ENCODE measurements at regions not wholly inside any gene's neighbourhood (a gene's known extent, or its start where the extent isn't known, plus 50 kb on each side); places are given as distances from the start of the nearest gene placed in this dataset.

DNA sequence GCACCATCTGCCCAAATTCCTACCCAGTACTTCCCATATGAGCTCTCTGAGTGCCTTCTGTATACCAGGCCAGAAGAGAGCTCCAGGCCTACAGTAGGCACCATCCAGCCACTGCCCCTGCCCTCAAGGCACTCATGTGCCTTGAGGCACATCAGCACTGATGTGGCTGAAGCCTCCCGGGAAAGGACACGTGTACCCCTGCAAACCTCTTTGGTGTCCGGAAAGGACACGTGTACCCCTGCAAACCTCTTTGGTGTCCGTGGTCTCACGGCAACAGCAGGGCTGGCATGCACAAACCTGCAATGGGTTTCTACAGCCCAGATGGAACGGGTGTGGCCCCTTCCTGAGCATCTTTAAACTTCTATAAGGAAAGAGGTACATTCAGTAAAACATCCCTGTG, 209.4 kb upstream of the IGF1R start:
- no peaks in the 10 kb centered on the region for H3K9me3 Mint-ChIP-seq
- no peaks in the 10 kb centered on the region for H3K36me3 Mint-ChIP-seq (ENCODE audit: low read depth)
- H3K4me3 Mint-ChIP-seq, result no peak overlapping the region
- H3K27me3 Mint-ChIP-seq, result peaks cover 7% of the 10 kb centered on the region
- no peaks in the 10 kb centered on the region for H3K4me1 Mint-ChIP-seq (ENCODE audit: low read depth)
- H3K27ac Mint-ChIP-seq, result no peak overlapping the region

GRCh38 chr15:98439523-98439942, 208.8 kb upstream of the IGF1R start:
- H3K36me3 Mint-ChIP-seq (ENCODE audit: low read depth), result no peaks in the 10 kb centered on the region
- H3K9me3 Mint-ChIP-seq, result no peaks in the 10 kb centered on the region
- H3K4me3 Mint-ChIP-seq, result no peak overlapping the region
- H3K4me1 Mint-ChIP-seq (ENCODE audit: low read depth), result no peaks in the 10 kb centered on the region
- H3K27me3 Mint-ChIP-seq, result peaks cover 11% of the 10 kb centered on the region
- no peak overlapping the region for H3K27ac Mint-ChIP-seq

- H3K4me3 Mint-ChIP-seq, result no peak overlapping the region
- no peaks in the 10 kb centered on the region for H3K36me3 Mint-ChIP-seq (ENCODE audit: low read depth)
- no peaks in the 10 kb centered on the region for H3K4me1 Mint-ChIP-seq (ENCODE audit: low read depth)
- H3K27me3 Mint-ChIP-seq, result peaks cover 11% of the 10 kb centered on the region
- no peaks in the 10 kb centered on the region for H3K9me3 Mint-ChIP-seq
- no peak overlapping the region for H3K27ac Mint-ChIP-seq
Measured at GRCh38 chr15:98440917-98441316, 207.4 kb upstream of the IGF1R start.

- no peaks in the 10 kb centered on the region for H3K9me3 Mint-ChIP-seq
- no peaks in the 10 kb centered on the region for H3K36me3 Mint-ChIP-seq (ENCODE audit: low read depth)
- H3K4me1 Mint-ChIP-seq (ENCODE audit: low read depth), result no peaks in the 10 kb centered on the region
- H3K27me3 Mint-ChIP-seq, result peaks cover 11% of the 10 kb centered on the region
- H3K4me3 Mint-ChIP-seq, result no peak overlapping the region
- no peak overlapping the region for H3K27ac Mint-ChIP-seq
Measured at GRCh38 chr15:98441599-98441998, 206.7 kb upstream of the IGF1R start.

GRCh38 chr15:98442379-98442833, 205.9 kb upstream of the IGF1R start:
- H3K27me3 Mint-ChIP-seq, result peaks cover 11% of the 10 kb centered on the region
- no peak overlapping the region for H3K27ac Mint-ChIP-seq
- no peaks in the 10 kb centered on the region for H3K4me1 Mint-ChIP-seq (ENCODE audit: low read depth)
- no peaks in the 10 kb centered on the region for H3K9me3 Mint-ChIP-seq
- no peaks in the 10 kb centered on the region for H3K36me3 Mint-ChIP-seq (ENCODE audit: low read depth)
- H3K4me3 Mint-ChIP-seq, result no peak overlapping the region

DNA sequence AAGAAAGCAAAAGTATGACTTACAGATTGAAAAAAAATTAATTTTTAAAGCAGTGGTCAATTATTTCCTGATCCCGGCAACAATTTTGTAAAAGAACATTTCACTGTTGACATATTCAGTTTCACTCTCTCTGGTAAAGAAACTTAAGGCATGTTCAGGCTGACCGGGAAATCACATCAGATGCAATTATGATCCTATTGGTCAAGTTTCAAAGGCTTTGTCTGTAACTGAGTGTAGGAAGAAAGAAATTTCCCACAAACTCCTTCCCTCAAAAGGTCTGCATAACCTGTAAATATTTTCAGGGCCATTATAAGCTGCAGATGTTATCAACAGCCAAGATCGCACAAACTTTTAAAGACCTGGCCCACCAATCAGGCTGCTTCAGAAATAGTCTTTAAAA, 205.4 kb upstream of the IGF1R start:
- H3K9me3 Mint-ChIP-seq, result no peaks in the 10 kb centered on the region
- H3K27me3 Mint-ChIP-seq, result peaks cover 11% of the 10 kb centered on the region
- H3K4me3 Mint-ChIP-seq, result no peak overlapping the region
- no peak overlapping the region for H3K27ac Mint-ChIP-seq
- H3K36me3 Mint-ChIP-seq (ENCODE audit: low read depth), result no peaks in the 10 kb centered on the region
- H3K4me1 Mint-ChIP-seq (ENCODE audit: low read depth), result no peaks in the 10 kb centered on the region

DNA sequence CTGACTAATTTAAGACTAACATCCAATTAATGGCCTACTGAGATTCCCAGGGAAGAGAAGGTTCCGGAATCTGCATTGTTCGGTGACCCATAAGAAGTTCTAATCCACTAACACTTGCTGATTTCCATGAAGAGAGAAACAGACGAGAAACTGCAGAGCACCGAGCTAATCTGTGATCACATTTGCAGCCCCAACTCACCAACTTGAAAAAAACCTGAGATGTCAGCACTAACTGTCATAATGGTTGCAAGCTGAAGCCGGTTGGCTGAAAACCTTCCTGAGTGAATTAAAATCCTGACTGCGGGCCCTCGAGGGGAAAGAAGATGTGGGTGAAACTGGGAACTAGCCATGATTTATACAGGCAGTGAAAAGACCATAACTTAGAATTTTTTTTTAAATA, 204.8 kb upstream of the IGF1R start:
- H3K27ac Mint-ChIP-seq, result no peak overlapping the region
- no peaks in the 10 kb centered on the region for H3K4me1 Mint-ChIP-seq (ENCODE audit: low read depth)
- peaks cover 11% of the 10 kb centered on the region for H3K27me3 Mint-ChIP-seq
- H3K9me3 Mint-ChIP-seq, result no peaks in the 10 kb centered on the region
- H3K36me3 Mint-ChIP-seq (ENCODE audit: low read depth), result no peaks in the 10 kb centered on the region
- H3K4me3 Mint-ChIP-seq, result no peak overlapping the region

DNA sequence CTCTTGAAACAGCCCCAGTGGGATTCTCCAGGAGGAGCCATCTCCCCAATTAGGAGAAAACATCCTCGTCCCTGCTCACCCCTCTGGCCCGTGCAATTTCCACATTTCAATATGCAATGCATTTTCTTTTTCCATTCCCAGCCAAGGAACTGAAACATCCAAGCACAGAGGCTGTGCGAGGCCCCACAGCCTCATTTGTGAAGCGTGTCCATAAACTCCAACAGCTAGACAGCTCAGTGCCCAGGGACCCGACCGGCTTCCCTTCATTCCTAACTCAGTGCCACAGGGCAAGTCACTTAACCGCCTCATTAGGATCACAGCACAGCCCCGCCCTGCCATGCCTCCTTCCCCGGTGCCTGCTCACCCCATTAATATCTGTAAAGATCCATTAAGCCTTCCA, 204.2 kb upstream of the IGF1R start:
- no peaks in the 10 kb centered on the region for H3K36me3 Mint-ChIP-seq (ENCODE audit: low read depth)
- H3K9me3 Mint-ChIP-seq, result no peaks in the 10 kb centered on the region
- H3K27ac Mint-ChIP-seq, result no peak overlapping the region
- peaks cover 11% of the 10 kb centered on the region for H3K27me3 Mint-ChIP-seq
- no peak overlapping the region for H3K4me3 Mint-ChIP-seq
- no peaks in the 10 kb centered on the region for H3K4me1 Mint-ChIP-seq (ENCODE audit: low read depth)

DNA sequence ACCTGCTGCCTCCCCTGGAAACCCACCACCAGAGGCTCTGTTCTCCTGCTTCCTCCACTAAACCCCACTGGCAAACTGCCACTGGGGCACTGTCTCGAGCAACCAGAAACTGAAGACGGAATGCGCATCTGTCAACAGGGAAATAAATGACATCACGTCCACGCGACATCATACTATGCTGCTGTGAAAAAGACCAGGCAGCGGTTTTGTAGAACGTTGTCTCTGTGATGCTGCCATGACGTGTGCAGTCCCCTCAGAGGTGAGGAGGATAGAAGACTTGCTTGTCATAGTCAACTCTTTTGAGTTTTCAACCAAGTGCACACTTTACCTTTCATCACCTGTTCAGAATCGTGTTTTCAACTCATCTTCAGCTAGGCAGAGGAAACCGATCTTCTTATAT, 203.0 kb upstream of the IGF1R start:
- no peaks in the 10 kb centered on the region for H3K4me1 Mint-ChIP-seq (ENCODE audit: low read depth)
- no peak overlapping the region for H3K27ac Mint-ChIP-seq
- H3K27me3 Mint-ChIP-seq, result peaks cover 11% of the 10 kb centered on the region
- no peaks in the 10 kb centered on the region for H3K36me3 Mint-ChIP-seq (ENCODE audit: low read depth)
- H3K4me3 Mint-ChIP-seq, result no peak overlapping the region
- no peaks in the 10 kb centered on the region for H3K9me3 Mint-ChIP-seq

- Mint-ChIP-seq H3K27ac (no peak overlapping the region), H3K4me3 (no peak overlapping the region), H3K36me3 (ENCODE audit: low read depth) (no peaks in the 10 kb centered on the region), H3K27me3 (peaks cover 11% of the 10 kb centered on the region), H3K4me1 (ENCODE audit: low read depth) (no peaks in the 10 kb centered on the region), H3K9me3 (no peaks in the 10 kb centered on the region)
Measured at GRCh38 chr15:98446083-98446482, 202.3 kb upstream of the IGF1R start.

- Mint-ChIP-seq H3K27me3 (peaks cover 11% of the 10 kb centered on the region), H3K9me3 (no peaks in the 10 kb centered on the region), H3K4me1 (ENCODE audit: low read depth) (no peaks in the 10 kb centered on the region), H3K4me3 (no peak overlapping the region), H3K27ac (no peak overlapping the region), H3K36me3 (ENCODE audit: low read depth) (no peaks in the 10 kb centered on the region)
Measured at GRCh38 chr15:98447069-98447468, 201.3 kb upstream of the IGF1R start.

DNA sequence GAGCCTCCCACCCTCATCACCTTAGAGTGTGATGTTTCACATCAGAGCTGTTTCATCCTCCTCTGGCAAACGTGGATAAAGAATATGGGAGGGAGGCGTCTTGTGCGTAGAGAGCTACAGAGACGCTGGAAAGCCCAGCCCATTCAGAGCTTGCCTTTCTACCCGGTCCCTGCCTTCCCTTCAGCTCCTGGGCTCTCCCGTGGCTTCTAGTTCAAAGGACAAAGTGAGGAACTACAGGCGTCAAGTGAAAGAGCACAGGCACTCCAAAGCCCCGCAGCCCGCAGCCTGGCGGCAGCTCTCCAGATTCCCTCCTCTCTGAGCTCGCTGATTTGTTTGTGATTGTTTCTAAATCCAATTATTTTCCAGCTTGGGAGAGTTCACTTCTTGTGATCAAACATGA, 197.1 kb upstream of the IGF1R start:
- H3K36me3 Mint-ChIP-seq (ENCODE audit: low read depth), result no peaks in the 10 kb centered on the region
- no peak overlapping the region for H3K4me3 Mint-ChIP-seq
- H3K27me3 Mint-ChIP-seq, result no peaks in the 10 kb centered on the region
- H3K27ac Mint-ChIP-seq, result no peak overlapping the region
- no peaks in the 10 kb centered on the region for H3K9me3 Mint-ChIP-seq
- H3K4me1 Mint-ChIP-seq (ENCODE audit: low read depth), result no peaks in the 10 kb centered on the region

DNA sequence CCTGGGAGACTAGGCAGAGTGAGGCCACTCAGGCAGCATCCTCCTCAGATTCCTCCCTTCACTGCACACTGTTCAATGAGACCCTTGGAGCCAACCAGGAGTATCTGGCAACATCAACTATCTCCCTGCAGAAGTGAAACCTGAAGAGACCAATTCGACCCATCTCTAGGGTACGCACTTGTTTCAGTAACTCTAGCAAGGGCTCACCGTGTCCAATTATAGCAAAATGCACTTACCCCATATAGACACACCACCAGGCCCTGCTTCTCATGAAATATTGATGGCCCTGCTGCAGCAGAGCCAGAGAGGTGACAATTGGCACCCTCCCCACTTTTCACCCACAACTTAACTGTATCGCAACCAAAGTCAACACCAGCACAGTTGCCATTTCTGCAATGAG, 196.1 kb upstream of the IGF1R start:
- Mint-ChIP-seq H3K27ac (no peak overlapping the region), H3K4me3 (no peak overlapping the region), H3K36me3 (ENCODE audit: low read depth) (no peaks in the 10 kb centered on the region), H3K27me3 (peaks cover 4% of the 10 kb centered on the region), H3K4me1 (ENCODE audit: low read depth) (no peaks in the 10 kb centered on the region), H3K9me3 (no peaks in the 10 kb centered on the region)

DNA sequence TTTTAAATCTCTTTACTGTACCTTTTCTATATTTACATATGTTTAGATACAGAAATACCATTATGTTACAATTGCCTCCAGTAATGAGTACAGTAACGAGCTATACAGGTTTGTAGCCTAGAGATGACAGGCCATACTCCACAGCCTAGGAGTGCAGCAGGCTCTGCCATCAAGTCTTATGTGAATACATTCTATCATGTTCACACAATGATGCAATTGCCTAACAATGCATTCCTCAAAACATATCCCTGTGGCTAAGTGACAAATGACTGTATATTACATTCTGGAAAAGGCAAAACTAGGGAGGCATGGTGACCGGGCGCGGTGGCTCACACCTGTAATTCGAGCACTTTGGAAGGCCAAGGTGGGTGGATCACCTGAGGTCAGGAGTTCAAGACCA, 192.4 kb upstream of the IGF1R start:
- peaks cover 20% of the 10 kb centered on the region for H3K27me3 Mint-ChIP-seq
- H3K9me3 Mint-ChIP-seq, result no peaks in the 10 kb centered on the region
- H3K4me3 Mint-ChIP-seq, result no peak overlapping the region
- H3K4me1 Mint-ChIP-seq (ENCODE audit: low read depth), result no peaks in the 10 kb centered on the region
- H3K36me3 Mint-ChIP-seq (ENCODE audit: low read depth), result no peaks in the 10 kb centered on the region
- no peak overlapping the region for H3K27ac Mint-ChIP-seq

- peaks cover 28% of the 10 kb centered on the region for H3K9me3 Mint-ChIP-seq
Measured at GRCh38 chr15:98476559-98476958, 171.8 kb upstream of the IGF1R start.

GRCh38 chr15:98480844-98481243, 167.5 kb upstream of the IGF1R start:
- Mint-ChIP-seq H3K4me1 (ENCODE audit: low read depth) (no peaks in the 10 kb centered on the region), H3K27ac (no peak overlapping the region), H3K36me3 (ENCODE audit: low read depth) (no peaks in the 10 kb centered on the region), H3K9me3 (peaks cover 15% of the 10 kb centered on the region), H3K27me3 (peaks cover 14% of the 10 kb centered on the region), H3K4me3 (no peak overlapping the region)

More at GRCh38 chr15:98476559-98476958, 171.8 kb upstream of the IGF1R start:
- no peaks in the 10 kb centered on the region for H3K4me1 Mint-ChIP-seq (ENCODE audit: low read depth)
- peaks cover 10% of the 10 kb centered on the region for H3K27me3 Mint-ChIP-seq
- no peaks in the 10 kb centered on the region for H3K36me3 Mint-ChIP-seq (ENCODE audit: low read depth)
- H3K4me3 Mint-ChIP-seq, result no peak overlapping the region
- H3K27ac Mint-ChIP-seq, result no peak overlapping the region
